ENCODE measurements at regions not wholly inside any gene's neighbourhood (a gene's known extent, or its start where the extent isn't known, plus 50 kb on each side); places are given as distances from the start of the nearest gene placed in this dataset.
A peak's percentile ranks its signal among the peaks of the same experiment; 100 is the strongest.

DNA sequence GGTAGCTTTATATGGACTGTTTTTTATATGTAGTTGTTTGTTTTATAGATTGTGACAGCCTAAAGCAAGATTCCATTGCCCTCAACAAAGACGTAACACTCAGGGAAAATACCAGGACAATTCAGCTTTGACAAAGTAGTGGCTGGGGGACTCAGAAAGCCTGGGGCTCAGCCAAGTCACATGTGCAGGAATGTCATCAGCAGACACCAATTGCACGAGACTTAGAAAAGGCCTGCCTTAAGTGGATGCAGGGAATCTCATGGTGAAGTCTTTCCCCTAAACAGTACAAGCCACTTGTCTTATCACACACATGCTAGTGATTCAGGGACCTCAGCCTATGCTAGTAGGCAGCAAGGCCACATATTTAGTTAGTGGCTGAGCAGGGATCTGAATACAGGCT, 381.8 kb upstream of the THBS1 start:
- CTCF ChIA-PET: interaction anchor here (2.0 to 2.6 kb wide), 2 partner anchors 27 to 382 kb away, joined by 8 to 9 read pairs; partner anchors contain the start of gene THBS1
- POLR2A ChIA-PET: no interaction called here

DNA sequence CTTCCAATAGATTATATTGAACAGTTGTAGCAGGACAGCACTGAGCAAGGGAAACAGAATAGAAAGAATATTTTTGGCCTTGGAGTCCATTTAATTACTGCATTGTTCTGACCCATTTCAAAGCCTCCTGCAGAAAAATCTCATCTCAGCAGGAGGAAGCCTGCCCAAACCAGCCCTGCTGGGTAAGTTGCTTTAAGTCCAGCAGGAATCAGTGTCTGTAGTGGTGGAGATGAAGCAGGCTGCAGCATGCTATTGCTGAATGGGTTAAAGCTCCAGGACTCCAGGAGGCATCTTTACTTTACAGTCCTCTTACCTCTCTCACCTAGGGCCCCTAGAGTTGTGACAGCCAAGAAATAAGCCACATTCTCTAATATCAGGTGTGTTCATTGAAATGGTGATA, 380.3 kb upstream of the THBS1 start:
- H3K36me3 Mint-ChIP-seq: no peaks in the 10 kb centered on the region
- TF ChIP-seq NFYB (CRISPR knock-in tag; conservative IDR thresholded peaks at IDR 0.05; ENCODE audit: low read depth) (no peak), NR1H2 (CRISPR knock-in tag; IDR thresholded peaks at IDR 0.05) (no peak), ESRRA (CRISPR knock-in tag; IDR thresholded peaks at IDR 0.05; ENCODE audit: borderline replicate concordance) (no peak)
- TF ChIP-seq, protein P1, sequence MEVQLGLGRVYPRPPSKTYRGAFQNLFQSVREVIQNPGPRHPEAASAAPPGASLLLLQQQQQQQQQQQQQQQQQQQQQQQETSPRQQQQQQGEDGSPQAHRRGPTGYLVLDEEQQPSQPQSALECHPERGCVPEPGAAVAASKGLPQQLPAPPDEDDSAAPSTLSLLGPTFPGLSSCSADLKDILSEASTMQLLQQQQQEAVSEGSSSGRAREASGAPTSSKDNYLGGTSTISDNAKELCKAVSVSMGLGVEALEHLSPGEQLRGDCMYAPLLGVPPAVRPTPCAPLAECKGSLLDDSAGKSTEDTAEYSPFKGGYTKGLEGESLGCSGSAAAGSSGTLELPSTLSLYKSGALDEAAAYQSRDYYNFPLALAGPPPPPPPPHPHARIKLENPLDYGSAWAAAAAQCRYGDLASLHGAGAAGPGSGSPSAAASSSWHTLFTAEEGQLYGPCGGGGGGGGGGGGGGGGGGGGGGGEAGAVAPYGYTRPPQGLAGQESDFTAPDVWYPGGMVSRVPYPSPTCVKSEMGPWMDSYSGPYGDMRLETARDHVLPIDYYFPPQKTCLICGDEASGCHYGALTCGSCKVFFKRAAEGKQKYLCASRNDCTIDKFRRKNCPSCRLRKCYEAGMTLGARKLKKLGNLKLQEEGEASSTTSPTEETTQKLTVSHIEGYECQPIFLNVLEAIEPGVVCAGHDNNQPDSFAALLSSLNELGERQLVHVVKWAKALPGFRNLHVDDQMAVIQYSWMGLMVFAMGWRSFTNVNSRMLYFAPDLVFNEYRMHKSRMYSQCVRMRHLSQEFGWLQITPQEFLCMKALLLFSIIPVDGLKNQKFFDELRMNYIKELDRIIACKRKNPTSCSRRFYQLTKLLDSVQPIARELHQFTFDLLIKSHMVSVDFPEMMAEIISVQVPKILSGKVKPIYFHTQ (CRISPR knock-in tag; IDR thresholded peaks at IDR 0.05): no peak
- TF ChIP-seq, protein P2, sequence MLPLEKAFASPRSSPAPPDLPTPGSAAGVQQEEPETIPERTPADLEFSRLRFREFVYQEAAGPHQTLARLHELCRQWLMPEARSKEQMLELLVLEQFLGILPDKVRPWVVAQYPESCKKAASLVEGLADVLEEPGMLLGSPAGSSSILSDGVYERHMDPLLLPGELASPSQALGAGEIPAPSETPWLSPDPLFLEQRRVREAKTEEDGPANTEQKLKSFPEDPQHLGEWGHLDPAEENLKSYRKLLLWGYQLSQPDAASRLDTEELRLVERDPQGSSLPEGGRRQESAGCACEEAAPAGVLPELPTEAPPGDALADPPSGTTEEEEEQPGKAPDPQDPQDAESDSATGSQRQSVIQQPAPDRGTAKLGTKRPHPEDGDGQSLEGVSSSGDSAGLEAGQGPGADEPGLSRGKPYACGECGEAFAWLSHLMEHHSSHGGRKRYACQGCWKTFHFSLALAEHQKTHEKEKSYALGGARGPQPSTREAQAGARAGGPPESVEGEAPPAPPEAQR (CRISPR knock-in tag; IDR thresholded peaks at IDR 0.05): no peak
- TF ChIP-seq, protein P3, sequence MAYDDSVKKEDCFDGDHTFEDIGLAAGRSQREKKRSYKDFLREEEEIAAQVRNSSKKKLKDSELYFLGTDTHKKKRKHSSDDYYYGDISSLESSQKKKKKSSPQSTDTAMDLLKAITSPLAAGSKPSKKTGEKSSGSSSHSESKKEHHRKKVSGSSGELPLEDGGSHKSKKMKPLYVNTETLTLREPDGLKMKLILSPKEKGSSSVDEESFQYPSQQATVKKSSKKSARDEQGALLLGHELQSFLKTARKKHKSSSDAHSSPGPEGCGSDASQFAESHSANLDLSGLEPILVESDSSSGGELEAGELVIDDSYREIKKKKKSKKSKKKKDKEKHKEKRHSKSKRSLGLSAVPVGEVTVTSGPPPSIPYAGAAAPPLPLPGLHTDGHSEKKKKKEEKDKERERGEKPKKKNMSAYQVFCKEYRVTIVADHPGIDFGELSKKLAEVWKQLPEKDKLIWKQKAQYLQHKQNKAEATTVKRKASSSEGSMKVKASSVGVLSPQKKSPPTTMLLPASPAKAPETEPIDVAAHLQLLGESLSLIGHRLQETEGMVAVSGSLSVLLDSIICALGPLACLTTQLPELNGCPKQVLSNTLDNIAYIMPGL (CRISPR knock-in tag; IDR thresholded peaks at IDR 0.05): no peak
- TF ChIP-seq, protein P4, sequence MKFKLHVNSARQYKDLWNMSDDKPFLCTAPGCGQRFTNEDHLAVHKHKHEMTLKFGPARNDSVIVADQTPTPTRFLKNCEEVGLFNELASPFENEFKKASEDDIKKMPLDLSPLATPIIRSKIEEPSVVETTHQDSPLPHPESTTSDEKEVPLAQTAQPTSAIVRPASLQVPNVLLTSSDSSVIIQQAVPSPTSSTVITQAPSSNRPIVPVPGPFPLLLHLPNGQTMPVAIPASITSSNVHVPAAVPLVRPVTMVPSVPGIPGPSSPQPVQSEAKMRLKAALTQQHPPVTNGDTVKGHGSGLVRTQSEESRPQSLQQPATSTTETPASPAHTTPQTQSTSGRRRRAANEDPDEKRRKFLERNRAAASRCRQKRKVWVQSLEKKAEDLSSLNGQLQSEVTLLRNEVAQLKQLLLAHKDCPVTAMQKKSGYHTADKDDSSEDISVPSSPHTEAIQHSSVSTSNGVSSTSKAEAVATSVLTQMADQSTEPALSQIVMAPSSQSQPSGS (CRISPR knock-in tag; IDR thresholded peaks at IDR 0.05; ENCODE audit: borderline replicate concordance, low read depth): no peak

More for the DNA sequence above, 381.8 kb upstream of the THBS1 start:
- H3K36me3 Mint-ChIP-seq: no peaks in the 10 kb centered on the region
- no peak overlapping the region for H3K4me3 Mint-ChIP-seq
- H3K27me3 Mint-ChIP-seq (ENCODE audit: low read depth): peaks cover 7% of the 10 kb centered on the region
- ATAC-seq (no peak; the same call in 1 of the 2 replicates), DNase-seq (ENCODE audit: low spot score) (no peak)
- H3K9me3 Mint-ChIP-seq: peaks cover 3% of the 10 kb centered on the region; the same call in 1 of the 2 replicates
- H3K4me1 Mint-ChIP-seq: peaks cover 18% of the 10 kb centered on the region
- TF ChIP-seq CREB1 (CRISPR knock-in tag; IDR thresholded peaks at IDR 0.05) (no peak), ZNF138 (CRISPR knock-in tag; conservative IDR thresholded peaks at IDR 0.05) (no peak), NR2C2 (CRISPR knock-in tag; IDR thresholded peaks at IDR 0.05) (no peak), RORB (CRISPR knock-in tag; IDR thresholded peaks at IDR 0.05) (no peak)
- TF ChIP-seq, protein P4 (CRISPR knock-in tag; IDR thresholded peaks at IDR 0.05; ENCODE audit: borderline replicate concordance, low read depth): no peak
- TF ChIP-seq, protein P5, sequence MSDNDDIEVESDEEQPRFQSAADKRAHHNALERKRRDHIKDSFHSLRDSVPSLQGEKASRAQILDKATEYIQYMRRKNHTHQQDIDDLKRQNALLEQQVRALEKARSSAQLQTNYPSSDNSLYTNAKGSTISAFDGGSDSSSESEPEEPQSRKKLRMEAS (CRISPR knock-in tag; IDR thresholded peaks at IDR 0.05): no peak
- TF ChIP-seq, protein P6, sequence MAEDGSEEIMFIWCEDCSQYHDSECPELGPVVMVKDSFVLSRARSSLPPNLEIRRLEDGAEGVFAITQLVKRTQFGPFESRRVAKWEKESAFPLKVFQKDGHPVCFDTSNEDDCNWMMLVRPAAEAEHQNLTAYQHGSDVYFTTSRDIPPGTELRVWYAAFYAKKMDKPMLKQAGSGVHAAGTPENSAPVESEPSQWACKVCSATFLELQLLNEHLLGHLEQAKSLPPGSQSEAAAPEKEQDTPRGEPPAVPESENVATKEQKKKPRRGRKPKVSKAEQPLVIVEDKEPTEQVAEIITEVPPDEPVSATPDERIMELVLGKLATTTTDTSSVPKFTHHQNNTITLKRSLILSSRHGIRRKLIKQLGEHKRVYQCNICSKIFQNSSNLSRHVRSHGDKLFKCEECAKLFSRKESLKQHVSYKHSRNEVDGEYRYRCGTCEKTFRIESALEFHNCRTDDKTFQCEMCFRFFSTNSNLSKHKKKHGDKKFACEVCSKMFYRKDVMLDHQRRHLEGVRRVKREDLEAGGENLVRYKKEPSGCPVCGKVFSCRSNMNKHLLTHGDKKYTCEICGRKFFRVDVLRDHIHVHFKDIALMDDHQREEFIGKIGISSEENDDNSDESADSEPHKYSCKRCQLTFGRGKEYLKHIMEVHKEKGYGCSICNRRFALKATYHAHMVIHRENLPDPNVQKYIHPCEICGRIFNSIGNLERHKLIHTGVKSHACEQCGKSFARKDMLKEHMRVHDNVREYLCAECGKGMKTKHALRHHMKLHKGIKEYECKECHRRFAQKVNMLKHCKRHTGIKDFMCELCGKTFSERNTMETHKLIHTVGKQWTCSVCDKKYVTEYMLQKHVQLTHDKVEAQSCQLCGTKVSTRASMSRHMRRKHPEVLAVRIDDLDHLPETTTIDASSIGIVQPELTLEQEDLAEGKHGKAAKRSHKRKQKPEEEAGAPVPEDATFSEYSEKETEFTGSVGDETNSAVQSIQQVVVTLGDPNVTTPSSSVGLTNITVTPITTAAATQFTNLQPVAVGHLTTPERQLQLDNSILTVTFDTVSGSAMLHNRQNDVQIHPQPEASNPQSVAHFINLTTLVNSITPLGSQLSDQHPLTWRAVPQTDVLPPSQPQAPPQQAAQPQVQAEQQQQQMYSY (CRISPR knock-in tag; IDR thresholded peaks at IDR 0.05): no peak
- TF ChIP-seq, protein P7, sequence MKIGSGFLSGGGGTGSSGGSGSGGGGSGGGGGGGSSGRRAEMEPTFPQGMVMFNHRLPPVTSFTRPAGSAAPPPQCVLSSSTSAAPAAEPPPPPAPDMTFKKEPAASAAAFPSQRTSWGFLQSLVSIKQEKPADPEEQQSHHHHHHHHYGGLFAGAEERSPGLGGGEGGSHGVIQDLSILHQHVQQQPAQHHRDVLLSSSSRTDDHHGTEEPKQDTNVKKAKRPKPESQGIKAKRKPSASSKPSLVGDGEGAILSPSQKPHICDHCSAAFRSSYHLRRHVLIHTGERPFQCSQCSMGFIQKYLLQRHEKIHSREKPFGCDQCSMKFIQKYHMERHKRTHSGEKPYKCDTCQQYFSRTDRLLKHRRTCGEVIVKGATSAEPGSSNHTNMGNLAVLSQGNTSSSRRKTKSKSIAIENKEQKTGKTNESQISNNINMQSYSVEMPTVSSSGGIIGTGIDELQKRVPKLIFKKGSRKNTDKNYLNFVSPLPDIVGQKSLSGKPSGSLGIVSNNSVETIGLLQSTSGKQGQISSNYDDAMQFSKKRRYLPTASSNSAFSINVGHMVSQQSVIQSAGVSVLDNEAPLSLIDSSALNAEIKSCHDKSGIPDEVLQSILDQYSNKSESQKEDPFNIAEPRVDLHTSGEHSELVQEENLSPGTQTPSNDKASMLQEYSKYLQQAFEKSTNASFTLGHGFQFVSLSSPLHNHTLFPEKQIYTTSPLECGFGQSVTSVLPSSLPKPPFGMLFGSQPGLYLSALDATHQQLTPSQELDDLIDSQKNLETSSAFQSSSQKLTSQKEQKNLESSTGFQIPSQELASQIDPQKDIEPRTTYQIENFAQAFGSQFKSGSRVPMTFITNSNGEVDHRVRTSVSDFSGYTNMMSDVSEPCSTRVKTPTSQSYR (CRISPR knock-in tag; IDR thresholded peaks at IDR 0.05): no peak
- H3K27ac Mint-ChIP-seq: no peak overlapping the region

More for the DNA sequence above, 380.3 kb upstream of the THBS1 start:
- Mint-ChIP-seq H3K27ac (no peak overlapping the region; the same call in 1 of the 2 replicates), H3K27me3 (ENCODE audit: low read depth) (peaks cover 7% of the 10 kb centered on the region), H3K4me1 (peaks cover 22% of the 10 kb centered on the region), H3K9me3 (no peaks in the 10 kb centered on the region), H3K4me3 (no peak overlapping the region)
- ATAC-seq (peak; percentile 76), DNase-seq (ENCODE audit: low spot score) (no peak)
- POLR2A ChIA-PET: no interaction called here
- CTCF ChIA-PET: no interaction called here
